ENCODE measurements at regions not wholly inside any gene's neighbourhood (a gene's known extent, or its start where the extent isn't known, plus 50 kb on each side); places are given as distances from the start of the nearest gene placed in this dataset.
A peak's percentile ranks its signal among the peaks of the same experiment; 100 is the strongest.

- DNase-seq (ENCODE audit: low read depth, low spot score) = no peak
These were observed 211.2 kb upstream of the CFAP20DC start for GRCh38 chr3:59261009-59261408.

GRCh38 chr3:59258550-59259260, 208.9 kb upstream of the CFAP20DC start:
- no peak for DNase-seq (ENCODE audit: low read depth, low spot score)

GRCh38 chr3:59257506-59257905, 207.7 kb upstream of the CFAP20DC start:
- DNase-seq (ENCODE audit: low read depth, low spot score) = no peak

- DNase-seq (ENCODE audit: low read depth, low spot score) = no peak
These were observed 206.4 kb upstream of the CFAP20DC start for GRCh38 chr3:59256230-59256629.

- no peak for DNase-seq (ENCODE audit: low read depth, low spot score)
These were observed 205.2 kb upstream of the CFAP20DC start for GRCh38 chr3:59254976-59255375.

GRCh38 chr3:59254433-59254832, 204.6 kb upstream of the CFAP20DC start:
- DNase-seq (ENCODE audit: low read depth, low spot score) = no peak

GRCh38 chr3:59253523-59253922, 203.7 kb upstream of the CFAP20DC start:
- DNase-seq (ENCODE audit: low read depth, low spot score) = no peak

GRCh38 chr3:59251869-59252268, 202.0 kb upstream of the CFAP20DC start:
- DNase-seq (ENCODE audit: low read depth, low spot score) = no peak

- no peak for DNase-seq (ENCODE audit: low read depth, low spot score)
These were observed 200.8 kb upstream of the CFAP20DC start for GRCh38 chr3:59250600-59250999.

- DNase-seq (ENCODE audit: low read depth, low spot score) = no peak
These were observed 200.0 kb upstream of the CFAP20DC start for GRCh38 chr3:59249698-59250361.

- DNase-seq (ENCODE audit: low read depth, low spot score) = no peak
These were observed 199.2 kb upstream of the CFAP20DC start for GRCh38 chr3:59249004-59249403.

GRCh38 chr3:59247402-59247841, 197.6 kb upstream of the CFAP20DC start:
- DNase-seq (ENCODE audit: low read depth, low spot score) = no peak

GRCh38 chr3:59246719-59247401, 197.0 kb upstream of the CFAP20DC start:
- DNase-seq (ENCODE audit: low read depth, low spot score) = no peak

- peak; percentile 12 for DNase-seq (ENCODE audit: low read depth, low spot score)
These were observed 196.2 kb upstream of the CFAP20DC start for GRCh38 chr3:59245859-59246501.

GRCh38 chr3:59245300-59245858, 195.6 kb upstream of the CFAP20DC start:
- DNase-seq (ENCODE audit: low read depth, low spot score) = no peak

- DNase-seq (ENCODE audit: low read depth, low spot score) = no peak
These were observed 194.5 kb upstream of the CFAP20DC start for GRCh38 chr3:59244343-59244742.

GRCh38 chr3:59243476-59243875, 193.7 kb upstream of the CFAP20DC start:
- no peak for DNase-seq (ENCODE audit: low read depth, low spot score)

GRCh38 chr3:59240666-59241255, 190.9 kb upstream of the CFAP20DC start:
- DNase-seq (ENCODE audit: low read depth, low spot score) = no peak

- DNase-seq (ENCODE audit: low read depth, low spot score) = no peak
These were observed 187.3 kb upstream of the CFAP20DC start for GRCh38 chr3:59237121-59237520.

GRCh38 chr3:59235634-59236012, 185.8 kb upstream of the CFAP20DC start:
- no peak for DNase-seq (ENCODE audit: low read depth, low spot score)

- no peak for DNase-seq (ENCODE audit: low read depth, low spot score)
These were observed 185.2 kb upstream of the CFAP20DC start for GRCh38 chr3:59234884-59235633.

Data from smooth muscle cell of the brain vasculature (primary cell).